Tibial nerve (tissue), 4 donors: ENCODE measurements at regions not wholly inside any gene's neighbourhood (a gene's known extent, or its start where the extent isn't known, plus 50 kb on each side); places are given as distances from the start of the nearest gene placed in this dataset.

Experiments
- DNase-seq, 2 donors: peaks; one replicate each; pipeline ENCODE4 v3.0.0-alpha.2; 2019; ENCODE audit warnings: low spot score in 2 of 2
- H3K27ac ChIP-seq, 4 donors: fragments of 200-600 bp; sonication (generic) in 3 of 4; one replicate each; pipeline ENCODE4 v1.5.1; 2017 to 2019; ENCODE audit warnings: mild to moderate bottlenecking in 1 of 4
- H3K27me3 ChIP-seq, 2 donors: fragments of 200-600 bp; sonication (generic) in 1 of 2; one replicate each; pipeline versions ENCODE4 v1.5.1 to v1.6.0; 2017 to 2019
- H3K36me3 ChIP-seq, 3 donors: fragments of 200-600 bp; sonication (generic); one replicate each; pipeline ENCODE4 v1.5.1; 2018 to 2019
- H3K4me1 ChIP-seq, 4 donors: fragments of 200-600 bp; sonication (generic) in 3 of 4; one replicate each; pipeline ENCODE4 v1.5.1; 2017 to 2019
- H3K4me3 ChIP-seq, 4 donors: fragments of 200-600 bp; sonication (generic) in 3 of 4; one replicate each; pipeline ENCODE4 v1.5.1; 2017 to 2019; ENCODE audit warnings: mild to moderate bottlenecking in 1 of 4, moderate library complexity in 1 of 4
- H3K9me3 ChIP-seq, 4 donors: fragments of 200-600 bp; sonication (generic) in 3 of 4; one replicate each; pipeline ENCODE4 v1.5.1; 2017 to 2019
- CTCF ChIP-seq, 5 experiments: fragments of 200-600 bp in 3 of 5; fragments of 450-650 bp in 2 of 5; sonication (generic) in 3 of 5; IDR thresholded peaks; one replicate each; pipeline ENCODE4 v1.5.1; 2016 to 2019; ENCODE audit warnings: antibody characterized with exemption in 5 of 5, mild to moderate bottlenecking in 3 of 5, moderate library complexity in 2 of 5
- EP300 ChIP-seq, 2 donors: sonication (generic); formaldehyde crosslinking; IDR thresholded peaks; one replicate each; pipeline ENCODE4 v1.6.1; 2017; ENCODE audit warnings: antibody characterized with exemption in 2 of 2, mild to moderate bottlenecking in 1 of 2
- POLR2A ChIP-seq, 2 donors: fragments of 450-650 bp; IDR thresholded peaks; one replicate each; pipeline ENCODE4 v1.6.1; 2017; ENCODE audit warnings: antibody characterized with exemption in 2 of 2, mild to moderate bottlenecking in 2 of 2, moderate library complexity in 2 of 2
- WGBS, 2 donors: methylation state at CpG; one replicate each; pipeline ENCODE4 v1.1.5; 2018; 5-methylcytosine and 5-hydroxymethylcytosine counted together

GRCh38 chr5:123964884-123965283 is 452.9 kb downstream of the CSNK1G3 start:
- TF ChIP-seq POLR2A (IDR thresholded peaks at IDR 0.05): no peak
- no peak for TF ChIP-seq EP300 (IDR thresholded peaks at IDR 0.05)
- no peak for TF ChIP-seq CTCF (IDR thresholded peaks at IDR 0.05)
- no peak overlapping the region for H3K27ac ChIP-seq
- H3K9me3 ChIP-seq: no peaks in the 10 kb centered on the region
- no peak for DNase-seq
- 66 to 70% methylated on average over 1 of the region's 1 CpG for WGBS, 2 donors
- no peaks in the 10 kb centered on the region for H3K27me3 ChIP-seq
- H3K4me1 ChIP-seq: no peaks in the 10 kb centered on the region
- H3K4me3 ChIP-seq: no peak overlapping the region
- H3K36me3 ChIP-seq: no peaks in the 10 kb centered on the region

DNA sequence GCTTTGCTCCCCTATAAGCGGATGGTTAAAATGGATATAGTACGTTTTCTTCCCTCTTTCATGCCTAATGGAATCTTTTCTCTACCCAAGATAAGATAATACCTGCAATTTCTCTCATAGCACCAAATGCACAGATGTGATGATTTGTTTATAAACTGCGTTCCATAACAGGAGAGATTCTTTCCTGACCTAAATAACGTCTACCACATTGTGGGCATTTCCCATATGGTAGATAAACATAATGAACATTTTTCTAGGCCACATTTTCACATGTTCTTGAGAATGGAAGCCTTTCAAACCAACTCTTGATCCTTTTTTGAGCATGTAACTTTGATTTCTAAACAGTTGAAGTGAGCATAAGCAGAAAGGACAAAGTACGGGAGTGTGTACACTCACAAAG is 448.5 kb downstream of the CSNK1G3 start:
- Histone ChIP-seq H3K27ac (no peak overlapping the region), H3K4me3 (no peak overlapping the region), H3K9me3 (no peaks in the 10 kb centered on the region), H3K36me3 (no peaks in the 10 kb centered on the region), H3K27me3 (no peaks in the 10 kb centered on the region), H3K4me1 (no peaks in the 10 kb centered on the region)
- 93 to 94% methylated on average over 5 of the region's 5 CpGs for WGBS, 2 donors
- DNase-seq: no peak
- TF ChIP-seq POLR2A (IDR thresholded peaks at IDR 0.05): no peak
- no peak for TF ChIP-seq CTCF (IDR thresholded peaks at IDR 0.05)
- no peak for TF ChIP-seq EP300 (IDR thresholded peaks at IDR 0.05)

GRCh38 chr5:123951582-123951977 is 439.6 kb downstream of the CSNK1G3 start:
- H3K4me1 ChIP-seq: peaks cover 0 to 8% (median 0%) of the 10 kb centered on the region in 4 donors
- no peaks in the 10 kb centered on the region for H3K9me3 ChIP-seq
- no peaks in the 10 kb centered on the region for H3K27me3 ChIP-seq
- H3K27ac ChIP-seq: peak overlapping the region in 1 of 4 donors; percentile 10
- H3K36me3 ChIP-seq: no peaks in the 10 kb centered on the region
- DNase-seq: no peak
- WGBS, 2 donors: 42 to 51% methylated on average over 3 of the region's 3 CpGs
- no peak overlapping the region for H3K4me3 ChIP-seq
- peak in 1 of 2 donors; percentile 73 for TF ChIP-seq EP300 (IDR thresholded peaks at IDR 0.05)
- no peak for TF ChIP-seq CTCF (IDR thresholded peaks at IDR 0.05)

DNA sequence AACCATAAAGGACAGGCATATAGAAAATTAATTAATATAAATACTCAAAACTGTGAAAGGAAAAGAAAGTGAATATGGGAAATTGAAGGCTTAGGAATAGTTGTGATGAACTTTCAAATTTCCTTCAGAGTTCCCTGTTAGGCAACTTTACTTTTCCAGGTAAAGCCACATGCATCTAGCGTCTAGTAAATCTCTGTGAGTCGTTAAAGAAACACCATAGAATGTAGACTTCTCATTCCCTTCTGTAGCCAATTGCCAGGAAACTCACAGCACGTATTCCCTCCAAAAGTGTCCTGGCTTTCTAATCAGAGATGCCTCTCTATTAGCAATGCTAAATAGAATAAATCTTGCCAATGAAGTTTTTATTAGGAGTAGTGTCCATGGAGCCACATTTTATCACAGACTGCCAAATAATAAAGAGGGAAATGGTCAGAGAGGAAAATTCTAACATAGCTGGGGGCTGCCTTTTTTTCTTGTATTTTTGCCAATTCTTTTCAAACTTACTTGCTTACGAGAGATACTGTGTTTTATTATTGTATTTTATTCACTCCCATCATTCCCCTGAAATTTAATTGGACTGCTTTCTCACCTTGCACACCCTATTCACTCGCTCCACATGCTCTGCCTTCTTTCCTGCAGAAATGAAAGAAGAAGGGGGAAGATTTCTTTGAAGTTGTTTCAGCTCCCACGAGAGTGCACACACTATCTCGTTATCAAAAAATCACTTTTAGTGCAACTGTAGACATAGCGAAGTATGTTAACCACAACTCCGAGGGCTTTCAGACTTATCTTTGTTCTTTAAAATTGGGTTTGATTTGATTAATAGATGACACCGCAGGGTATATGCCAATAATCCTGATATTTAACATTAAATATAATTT is 439.0 kb downstream of the CSNK1G3 start:
- Histone ChIP-seq H3K4me3 (no peak overlapping the region), H3K27me3 (no peaks in the 10 kb centered on the region), H3K27ac (peak overlapping the region in 1 of 4 donors; percentile 38), H3K36me3 (no peaks in the 10 kb centered on the region), H3K4me1 (peaks cover 0 to 8% (median 0%) of the 10 kb centered on the region in 4 donors), H3K9me3 (no peaks in the 10 kb centered on the region)
- DNase-seq: no peak
- TF ChIP-seq EP300 (IDR thresholded peaks at IDR 0.05): no peak
- TF ChIP-seq CTCF (IDR thresholded peaks at IDR 0.05): no peak
- no peak for TF ChIP-seq POLR2A (IDR thresholded peaks at IDR 0.05)
- 78 to 88% methylated on average over 10 of the region's 10 CpGs for WGBS, 2 donors

GRCh38 chr5:123949807-123950340 is 437.9 kb downstream of the CSNK1G3 start:
- H3K4me1 ChIP-seq: peaks cover 0 to 8% (median 0%) of the 10 kb centered on the region in 4 donors
- H3K27ac ChIP-seq: no peak overlapping the region
- DNase-seq: no peak
- 89 to 91% methylated on average over 6 of the region's 6 CpGs for WGBS, 2 donors
- H3K4me3 ChIP-seq: no peak overlapping the region
- no peaks in the 10 kb centered on the region for H3K27me3 ChIP-seq
- no peaks in the 10 kb centered on the region for H3K36me3 ChIP-seq
- TF ChIP-seq POLR2A (IDR thresholded peaks at IDR 0.05) (no peak), EP300 (IDR thresholded peaks at IDR 0.05) (no peak), CTCF (IDR thresholded peaks at IDR 0.05) (no peak)
- no peaks in the 10 kb centered on the region for H3K9me3 ChIP-seq
